Keratinocyte (primary cell): ENCODE measurements at regions not wholly inside any gene's neighbourhood (a gene's known extent, or its start where the extent isn't known, plus 50 kb on each side); places are given as distances from the start of the nearest gene placed in this dataset.

ENCODE experiments used
- DNase-seq: peaks from one replicate; pipeline ENCODE4 v3.0.0-alpha.2; 2011; ENCODE audit warnings: low read depth, missing footprints, low spot score
- FAIRE-seq: peaks from 2 replicates; lab custom pipeline; 2011; peaks lifted over from hg19 to GRCh38; lab: Jason Lieb, UNC
- H2AFZ ChIP-seq: 2 replicates; pipeline ENCODE4 v1.6.0; 2012; ENCODE audit warnings: low read length, control low read depth, inconsistent platforms; ENCODE audit not compliant: control insufficient read depth
- H3K27ac ChIP-seq: 2 replicates; pipeline ENCODE4 v1.5.1; 2011; ENCODE audit warnings: low read length; ENCODE audit not compliant: control insufficient read depth, insufficient read depth
- H3K27me3 ChIP-seq: 3 replicates; pipeline ENCODE4 v1.6.0; 2011; ENCODE audit warnings: low read length; ENCODE audit not compliant: control insufficient read depth, insufficient read depth; ENCODE audit errors: extremely low read depth
- H3K36me3 ChIP-seq, 2 experiments: 2 replicates in 1 of 2; 3 replicates in 1 of 2; pipeline ENCODE4 v1.5.1; 2011; ENCODE audit warnings: low read length in 2 of 2, mild to moderate bottlenecking in 1 of 2; ENCODE audit not compliant: control insufficient read depth in 2 of 2, insufficient read depth in 2 of 2; ENCODE audit errors: extremely low read depth in 1 of 2
- H3K4me1 ChIP-seq: 3 replicates; pipeline ENCODE4 v1.5.1; 2011; ENCODE audit warnings: low read length; ENCODE audit not compliant: control insufficient read depth, insufficient read depth; ENCODE audit errors: extremely low read depth
- H3K4me2 ChIP-seq: 3 replicates; pipeline ENCODE4 v1.6.0; 2011; ENCODE audit warnings: low read depth, low read length; ENCODE audit not compliant: control insufficient read depth, insufficient read depth; ENCODE audit errors: extremely low read depth
- H3K4me3 ChIP-seq, 3 experiments: fragments of 200-600 bp in 1 of 3; sonication (generic) in 1 of 3; 2 replicates in 2 of 3; 3 replicates in 1 of 3; pipeline ENCODE4 v1.5.1; 2011 to 2016; ENCODE audit warnings: low read length in 3 of 3, mild to moderate bottlenecking in 3 of 3, control low read depth in 2 of 3, inconsistent platforms in 1 of 3, low read depth in 1 of 3, mixed read lengths in 1 of 3, mixed run types in 1 of 3, moderate library complexity in 1 of 3; ENCODE audit not compliant: control insufficient read depth in 2 of 3, insufficient read depth in 2 of 3; ENCODE audit errors: extremely low read depth in 1 of 3
- H3K79me2 ChIP-seq: 2 replicates; pipeline ENCODE4 v1.6.0; 2012; ENCODE audit warnings: low read length; ENCODE audit not compliant: control insufficient read depth, insufficient read depth
- H3K9ac ChIP-seq: 3 replicates; pipeline ENCODE4 v1.6.0; 2011; ENCODE audit warnings: low read length; ENCODE audit not compliant: control insufficient read depth, insufficient read depth; ENCODE audit errors: extremely low read depth
- H3K9me1 ChIP-seq: 3 replicates; pipeline ENCODE4 v1.6.0; 2011; ENCODE audit warnings: low read length; ENCODE audit not compliant: control insufficient read depth, insufficient read depth; ENCODE audit errors: extremely low read depth
- H3K9me3 ChIP-seq: 2 replicates; pipeline ENCODE4 v1.5.1; 2012; ENCODE audit warnings: low read depth, low read length; ENCODE audit not compliant: control insufficient read depth
- H4K20me1 ChIP-seq: 3 replicates; pipeline ENCODE4 v1.6.0; 2011; ENCODE audit warnings: low read length; ENCODE audit not compliant: control insufficient read depth, insufficient read depth; ENCODE audit errors: extremely low read depth
- EZH2 ChIP-seq: IDR thresholded peaks from one replicate; pipeline ENCODE4 v1.6.1; 2012; ENCODE audit warnings: inconsistent platforms, mild to moderate bottlenecking, low read length, moderate library complexity
- dilution Hi-C: fragments of 300-500 bp; cut with MboI; formaldehyde crosslinking; loops from one replicate; pipeline ENCODE4 v1.7.0; 2020; ENCODE audit warnings: low sequenced_read_pairs; ENCODE audit not compliant: extremely low pct_ligation_motif_present
- TF ChIP-seq, protein P1 (sequence below), 3 experiments: IDR thresholded peaks in 1 of 3; conservative IDR thresholded peaks in 1 of 3; optimal IDR thresholded peaks in 1 of 3; 2 replicates in 2 of 3; 3 replicates in 1 of 3; pipeline versions ENCODE3 to v1.5.1; 2011; ENCODE audit warnings: low read length in 3 of 3, mild to moderate bottlenecking in 3 of 3, moderate library complexity in 2 of 3, control low read depth in 1 of 3, inconsistent platforms in 1 of 3; ENCODE audit not compliant: insufficient read depth in 2 of 3; ENCODE audit errors: extremely low read depth in 1 of 3

DNA sequence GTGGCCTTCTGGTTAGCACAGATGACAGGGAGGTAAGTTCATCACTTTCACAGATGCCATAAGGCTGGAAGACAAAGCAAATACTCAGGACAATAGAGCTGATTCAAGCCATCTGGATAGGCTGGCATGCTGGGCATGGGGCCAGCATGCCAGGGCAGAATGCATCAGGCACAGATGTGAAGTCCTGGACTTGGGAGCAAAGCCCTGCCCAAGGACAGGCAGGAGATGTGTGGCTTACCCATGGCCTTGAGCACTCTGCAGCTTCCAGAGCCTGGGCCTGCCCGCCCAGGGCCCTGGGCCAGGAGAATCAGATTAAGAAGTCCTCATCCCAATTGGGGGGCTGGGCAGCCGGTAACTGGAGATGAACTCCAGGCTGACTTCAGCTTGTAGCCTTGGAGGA is 135.7 kb upstream of the ZC3H12A start:
- Histone ChIP-seq H3K9me1 (no peaks in the 10 kb centered on the region), H3K27me3 (peaks cover 2% of the 10 kb centered on the region), H3K36me3 (no peaks in the 10 kb centered on the region), H3K9me3 (no peaks in the 10 kb centered on the region), H3K4me1 (no peaks in the 10 kb centered on the region), H3K4me3 (no peak overlapping the region), H2AFZ (no peak overlapping the region), H3K4me2 (no peak overlapping the region), H4K20me1 (no peaks in the 10 kb centered on the region), H3K79me2 (no peaks in the 10 kb centered on the region), H3K27ac (no peak overlapping the region), H3K9ac (no peak overlapping the region)
- DNase-seq (no peak), FAIRE-seq (no peak)
- dilution Hi-C loops: no loop called here
- no peak for TF ChIP-seq EZH2
- TF ChIP-seq, protein P1, sequence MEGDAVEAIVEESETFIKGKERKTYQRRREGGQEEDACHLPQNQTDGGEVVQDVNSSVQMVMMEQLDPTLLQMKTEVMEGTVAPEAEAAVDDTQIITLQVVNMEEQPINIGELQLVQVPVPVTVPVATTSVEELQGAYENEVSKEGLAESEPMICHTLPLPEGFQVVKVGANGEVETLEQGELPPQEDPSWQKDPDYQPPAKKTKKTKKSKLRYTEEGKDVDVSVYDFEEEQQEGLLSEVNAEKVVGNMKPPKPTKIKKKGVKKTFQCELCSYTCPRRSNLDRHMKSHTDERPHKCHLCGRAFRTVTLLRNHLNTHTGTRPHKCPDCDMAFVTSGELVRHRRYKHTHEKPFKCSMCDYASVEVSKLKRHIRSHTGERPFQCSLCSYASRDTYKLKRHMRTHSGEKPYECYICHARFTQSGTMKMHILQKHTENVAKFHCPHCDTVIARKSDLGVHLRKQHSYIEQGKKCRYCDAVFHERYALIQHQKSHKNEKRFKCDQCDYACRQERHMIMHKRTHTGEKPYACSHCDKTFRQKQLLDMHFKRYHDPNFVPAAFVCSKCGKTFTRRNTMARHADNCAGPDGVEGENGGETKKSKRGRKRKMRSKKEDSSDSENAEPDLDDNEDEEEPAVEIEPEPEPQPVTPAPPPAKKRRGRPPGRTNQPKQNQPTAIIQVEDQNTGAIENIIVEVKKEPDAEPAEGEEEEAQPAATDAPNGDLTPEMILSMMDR (optimal IDR thresholded peaks at IDR 0.05 in 1 of 3, IDR thresholded peaks at IDR 0.05 in 1 of 3, conservative IDR thresholded peaks at IDR 0.05 in 1 of 3; ENCODE audit: extremely low read depth in 1 of 3, insufficient read depth in 2 of 3, low read length in 3 of 3): no peak

DNA sequence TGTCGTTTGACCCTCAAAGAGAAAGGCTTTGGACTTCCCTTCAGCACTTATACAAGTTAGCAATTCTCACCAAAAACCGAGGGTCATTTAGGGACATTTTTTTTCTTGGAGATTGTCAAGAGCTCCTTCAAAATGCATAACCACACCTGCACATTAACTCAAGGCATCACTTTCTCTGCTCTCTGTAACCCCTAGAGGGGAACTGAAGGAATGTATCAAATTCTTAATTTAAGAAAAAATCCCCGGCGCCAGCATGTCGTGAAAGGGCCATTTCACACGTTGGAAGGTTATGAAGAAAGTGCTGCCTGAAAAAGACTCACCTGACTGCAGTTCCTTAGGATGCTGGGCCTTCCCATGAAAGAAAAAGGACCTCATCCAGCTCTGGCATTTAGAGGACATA is 131.6 kb upstream of the ZC3H12A start:
- dilution Hi-C loops: no loop called here

More for the DNA sequence above, 131.6 kb upstream of the ZC3H12A start:
- no peaks in the 10 kb centered on the region for H3K36me3 ChIP-seq
- TF ChIP-seq, protein P1 (optimal IDR thresholded peaks at IDR 0.05 in 1 of 3, IDR thresholded peaks at IDR 0.05 in 1 of 3, conservative IDR thresholded peaks at IDR 0.05 in 1 of 3; ENCODE audit: extremely low read depth in 1 of 3, insufficient read depth in 2 of 3, low read length in 3 of 3): no peak
- TF ChIP-seq EZH2: no peak
- H3K4me2 ChIP-seq: no peak overlapping the region
- DNase-seq (no peak), FAIRE-seq (no peak)
- H3K27ac ChIP-seq: no peak overlapping the region
- no peaks in the 10 kb centered on the region for H3K9me1 ChIP-seq
- H2AFZ ChIP-seq: no peak overlapping the region
- no peaks in the 10 kb centered on the region for H3K27me3 ChIP-seq
- no peaks in the 10 kb centered on the region for H3K9me3 ChIP-seq
- no peaks in the 10 kb centered on the region for H3K4me1 ChIP-seq
- H4K20me1 ChIP-seq: no peaks in the 10 kb centered on the region
- no peaks in the 10 kb centered on the region for H3K79me2 ChIP-seq
- H3K4me3 ChIP-seq: no peak overlapping the region
- no peak overlapping the region for H3K9ac ChIP-seq
